SK-MEL-5 (cell line): ENCODE measurements at regions not wholly inside any gene's neighbourhood (a gene's known extent, or its start where the extent isn't known, plus 50 kb on each side); places are given as distances from the start of the nearest gene placed in this dataset.

Experiments
- DNase-seq: peaks from one replicate; pipeline ENCODE4 v3.0.0-alpha.2; 2016; ENCODE audit warnings: low read depth, low spot score
- in situ Hi-C: cut with HindIII; loops from 2 replicates; pipeline ENCODE4 v1.10.0; 2016; ENCODE audit warnings: low sequenced_read_pairs, high pct_unique_total_duplicates, low pct_unique_long_range_greater_than_20kb

- DNase-seq: no peak
- in situ Hi-C loops: no loop called here
Observed at GRCh38 chr15:35741881-35742280, 195.9 kb upstream of the DPH6 start.

- no peak for DNase-seq
- in situ Hi-C loops: no loop called here
Observed at GRCh38 chr15:35743321-35743720, 197.4 kb upstream of the DPH6 start.

- in situ Hi-C loops: no loop called here
- DNase-seq: peak; percentile 12
Observed at GRCh38 chr15:35746121-35746520, 200.2 kb upstream of the DPH6 start.

DNA sequence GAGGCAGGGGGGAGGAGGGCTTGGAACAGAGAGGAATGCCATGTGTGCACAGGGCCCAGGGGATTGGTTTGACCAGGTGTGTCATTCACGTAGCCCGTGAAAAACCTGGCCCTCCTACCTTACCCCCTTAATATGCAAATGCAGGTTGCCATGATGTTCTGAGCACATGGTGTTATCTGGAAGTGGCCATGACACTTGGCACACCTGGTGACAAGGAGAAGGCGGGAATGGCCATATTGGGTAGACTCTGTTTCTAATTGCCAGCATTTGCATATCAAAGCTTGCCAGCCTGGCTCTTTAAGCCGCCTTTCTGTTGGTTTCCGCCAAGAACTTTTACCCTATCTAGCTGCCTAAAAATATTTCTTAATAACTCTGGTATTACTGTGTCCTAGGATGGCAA is 202.1 kb upstream of the DPH6 start:
- in situ Hi-C loops: no loop called here
- no peak for DNase-seq

GRCh38 chr15:35750051-35750450 is 204.1 kb upstream of the DPH6 start:
- in situ Hi-C loops: no loop called here
- no peak for DNase-seq

DNA sequence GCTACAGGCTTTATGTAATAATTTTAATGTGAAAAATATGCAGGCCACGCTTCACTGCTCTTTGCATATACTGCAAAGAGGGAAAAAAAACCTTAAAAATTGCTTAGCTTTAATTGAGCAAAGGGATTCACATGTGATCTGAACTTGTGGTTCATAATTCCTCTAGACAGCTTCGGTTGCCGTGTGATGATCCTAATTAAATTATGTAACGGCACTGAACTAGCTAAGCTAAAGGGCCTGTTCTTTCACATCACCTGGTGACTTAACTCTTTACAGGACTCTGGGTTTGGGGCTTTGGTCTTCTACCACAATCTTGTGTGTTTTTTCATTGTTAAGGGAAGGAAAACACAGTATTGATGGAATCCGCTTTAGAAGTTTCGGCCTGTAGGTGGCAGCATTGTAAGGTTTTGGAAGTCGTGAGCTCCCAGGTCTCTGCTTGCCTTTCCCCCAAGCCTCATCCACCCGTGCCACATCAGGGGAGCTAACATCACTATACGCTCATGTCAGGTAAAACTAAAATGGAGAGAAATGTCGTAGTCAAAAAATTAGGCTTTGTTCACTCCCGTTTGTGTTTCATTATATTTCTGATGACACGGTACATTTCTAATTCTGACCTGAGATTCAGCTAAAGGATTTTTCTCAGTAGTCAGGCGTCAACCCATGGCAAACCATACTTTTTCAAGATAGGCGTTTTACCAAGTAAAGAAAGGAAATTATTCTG is 205.6 kb upstream of the DPH6 start:
- in situ Hi-C loops: no loop called here
- peak; percentile 80 for DNase-seq

- DNase-seq: no peak
- in situ Hi-C loops: no loop called here
Observed at GRCh38 chr15:35752134-35752466, 206.1 kb upstream of the DPH6 start.

GRCh38 chr15:35753486-35753885 is 207.5 kb upstream of the DPH6 start:
- DNase-seq: peak; percentile 49
- in situ Hi-C loops: no loop called here

DNA sequence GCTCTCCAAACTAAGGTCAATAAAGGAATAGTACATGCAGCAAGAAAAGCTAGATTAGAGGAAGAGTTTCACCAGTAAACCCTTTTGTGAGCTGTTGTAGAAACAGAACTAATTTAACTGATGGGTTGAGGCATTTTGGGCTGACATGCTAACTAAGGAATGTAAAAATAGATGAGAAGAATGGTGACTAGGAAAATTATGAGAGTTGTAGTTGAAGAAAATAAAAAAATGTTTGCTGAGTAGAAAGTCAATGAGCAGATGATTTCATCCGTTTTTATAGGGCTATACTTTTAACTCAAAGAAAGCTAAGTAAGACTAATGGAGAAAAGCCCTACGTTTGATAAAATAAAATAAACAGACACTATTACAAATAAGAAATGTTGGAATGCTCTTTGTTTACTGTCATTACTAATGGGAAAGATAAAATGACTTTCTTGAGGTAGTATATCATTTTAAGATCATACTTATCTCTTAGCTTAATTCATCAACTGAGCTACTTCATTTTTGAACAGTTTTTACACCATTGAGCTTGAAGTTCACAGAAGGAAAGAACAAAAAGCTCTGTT is 209.4 kb upstream of the DPH6 start:
- in situ Hi-C loops: no loop called here
- DNase-seq: no peak

- in situ Hi-C loops: no loop called here
- DNase-seq: no peak
Observed at GRCh38 chr15:35756623-35757022, 210.7 kb upstream of the DPH6 start.

- in situ Hi-C loops: no loop called here
- DNase-seq: no peak
Observed at GRCh38 chr15:35757361-35757760, 211.4 kb upstream of the DPH6 start.

GRCh38 chr15:35757765-35758164 is 211.8 kb upstream of the DPH6 start:
- DNase-seq: no peak
- in situ Hi-C loops: no loop called here

DNA sequence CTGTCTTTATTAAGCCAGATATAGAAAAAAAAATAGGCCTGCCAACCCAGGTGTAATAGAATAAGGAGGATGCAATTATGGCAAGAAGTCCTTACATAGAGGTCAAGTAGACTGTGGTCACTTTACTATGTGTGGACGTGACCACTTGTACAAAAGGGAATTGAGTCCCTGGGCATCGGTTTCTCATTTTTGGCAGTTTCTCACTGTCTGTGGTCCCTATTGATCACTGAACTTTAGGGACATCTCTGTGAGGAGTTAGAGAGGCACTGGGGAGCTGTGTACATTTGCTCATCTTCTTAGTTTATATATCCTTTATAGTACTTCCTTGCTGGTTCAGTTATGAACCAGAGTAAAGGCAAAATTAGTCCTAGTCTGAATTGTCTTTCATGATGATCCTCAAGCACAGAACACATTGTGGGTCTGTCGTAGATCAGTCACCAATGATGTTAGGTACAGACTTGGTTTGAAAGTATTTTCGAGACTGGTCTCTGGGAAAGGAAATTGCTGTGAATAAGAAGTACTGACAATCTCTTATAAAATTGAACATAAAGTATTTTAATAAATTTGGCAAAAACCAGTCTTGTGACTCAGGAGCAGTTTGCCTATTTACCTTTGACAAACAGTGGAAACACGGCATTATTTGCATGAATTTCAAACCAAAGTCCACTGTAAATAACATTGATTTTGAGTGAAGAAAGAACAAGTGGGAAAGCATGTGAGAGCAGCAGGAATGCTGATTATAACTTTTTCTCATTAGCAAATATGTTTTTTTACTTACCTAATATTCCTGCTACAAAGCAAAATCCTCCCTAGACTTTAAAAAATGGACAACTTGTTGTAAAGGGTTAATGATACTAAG is 218.9 kb upstream of the DPH6 start:
- in situ Hi-C loops: no loop called here
- DNase-seq: no peak

DNA sequence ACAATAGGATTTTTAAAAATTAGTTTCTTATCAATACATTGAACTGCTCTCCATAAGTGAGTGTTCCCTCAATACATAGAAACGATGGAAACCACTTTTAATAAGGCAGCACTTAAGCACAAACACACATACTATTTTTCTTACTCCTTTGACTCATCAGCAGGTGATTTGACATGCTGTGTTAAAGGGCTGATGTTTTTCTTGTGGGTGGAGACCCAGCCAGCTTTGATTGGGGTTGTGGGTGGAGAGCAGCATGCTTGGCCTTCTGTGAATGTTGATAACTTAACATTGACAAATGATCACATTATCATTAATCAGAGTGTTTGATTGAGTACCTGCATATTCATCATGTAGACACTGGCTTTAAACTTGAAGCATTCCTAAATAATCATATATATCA is 223.0 kb upstream of the DPH6 start:
- in situ Hi-C loops: no loop called here

DNA sequence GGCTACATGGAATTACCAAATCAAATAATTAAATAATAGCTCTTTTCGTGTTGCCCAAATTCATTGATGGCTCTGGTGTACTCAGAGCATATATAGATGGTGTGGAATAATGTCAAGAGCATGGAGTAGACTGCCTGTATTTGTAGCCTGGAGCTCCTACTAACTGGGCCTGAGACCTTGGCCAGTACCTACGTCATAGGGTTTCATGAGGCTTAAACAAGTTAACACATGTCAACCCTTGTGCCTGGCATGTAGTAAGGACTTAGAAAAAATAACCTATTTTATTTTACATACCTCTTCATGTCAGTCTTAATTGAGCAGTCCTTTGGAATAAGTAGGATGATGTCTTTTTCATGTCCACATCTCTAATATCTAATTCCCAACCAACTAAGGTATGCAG is 223.7 kb upstream of the DPH6 start:
- in situ Hi-C loops: no loop called here
- DNase-seq: no peak

More for the DNA sequence above, 223.0 kb upstream of the DPH6 start:
- no peak for DNase-seq

- in situ Hi-C loops: no loop called here
- no peak for DNase-seq
Observed at GRCh38 chr15:35771746-35772442, 225.9 kb upstream of the DPH6 start.

GRCh38 chr15:35774653-35775052 is 228.7 kb upstream of the DPH6 start:
- no peak for DNase-seq
- in situ Hi-C loops: no loop called here

- in situ Hi-C loops: no loop called here
- DNase-seq: no peak
Observed at GRCh38 chr15:35775471-35775870, 229.5 kb upstream of the DPH6 start.
